Heart left ventricle (tissue), 13 donors: ENCODE measurements at regions not wholly inside any gene's neighbourhood (a gene's known extent, or its start where the extent isn't known, plus 50 kb on each side); places are given as distances from the start of the nearest gene placed in this dataset.

Source experiments
- CTCF ChIP-seq, 12 donors: fragments of 200-600 bp; sonication (generic) in 4 of 12; IDR thresholded peaks; one replicate each; pipeline versions ENCODE4 v1.5.0 to v1.8.0; 2018 to 2022; ENCODE audit warnings: antibody characterized with exemption in 12 of 12, mild to moderate bottlenecking in 5 of 12
- POLR2A ChIP-seq, 2 donors: fragments of 450-650 bp; IDR thresholded peaks; one replicate each; pipeline ENCODE4 v1.6.1; 2017; ENCODE audit warnings: antibody characterized with exemption in 2 of 2, mild to moderate bottlenecking in 2 of 2, moderate library complexity in 2 of 2
- donor health status: ischemic (EF 13 %, LVEDD 7.1; RV severe dilation, severe dysfunction).
- donor health status: DM: no; HTN: yes; CAD: no.
- donor health status: DM: no; HTN: no; CAD: no.
- donor health status: ischemic (EF 25% LVEDD 6.9; RV normal size, moderate dysfunction).
- donor health status: ischemic (EF 25% LVEDD 5.7; RV mildly dilated, moderate dysfunction).
- donor health status: ischemic (EF 35%, LVEDD 5.7; RV mildly dilated, moderate dysfunction).
- donor health status: nonischemic (EF 11% LVEDD 7.7; RV severe dilation, severe dysfunction).
- donor health status: DM: yes; HTN: yes; CAD: no.
- donor health status: PGD.
- donor health status: ischemic (EF 29% LVEDD 5.4; RV normal size, mild dysfunction).
- donor health status: nonischemic (EF 23%, LVEDD 6.1; RV moderate dilation, normal function).

- TF ChIP-seq CTCF (IDR thresholded peaks at IDR 0.05) = no peak
- no peak for TF ChIP-seq POLR2A (IDR thresholded peaks at IDR 0.05)
Measured at GRCh38 chr13:104961246-104961645, 1574.2 kb downstream of the EFNB2 start.
